Activated CD8-positive, alpha-beta memory T cell treated with anti-CD3 and anti-CD28 coated beads for 36 hours (primary cell): ENCODE measurements at regions not wholly inside any gene's neighbourhood (a gene's known extent, or its start where the extent isn't known, plus 50 kb on each side); places are given as distances from the start of the nearest gene placed in this dataset.

Experiments used
- CTCF ChIA-PET: fragments of 350-600 bp; sonication (Branson Sonifier 250); formaldehyde crosslinking; loops from one replicate; lab custom pipeline; 2021; ENCODE audit warnings: antibody characterized with exemption; lab: Charles Lee
- POLR2A ChIA-PET: fragments of 350-600 bp; sonication (Branson Sonifier 250); formaldehyde crosslinking; loops from one replicate; lab custom pipeline; 2021; ENCODE audit warnings: antibody characterized with exemption; lab: Charles Lee

DNA sequence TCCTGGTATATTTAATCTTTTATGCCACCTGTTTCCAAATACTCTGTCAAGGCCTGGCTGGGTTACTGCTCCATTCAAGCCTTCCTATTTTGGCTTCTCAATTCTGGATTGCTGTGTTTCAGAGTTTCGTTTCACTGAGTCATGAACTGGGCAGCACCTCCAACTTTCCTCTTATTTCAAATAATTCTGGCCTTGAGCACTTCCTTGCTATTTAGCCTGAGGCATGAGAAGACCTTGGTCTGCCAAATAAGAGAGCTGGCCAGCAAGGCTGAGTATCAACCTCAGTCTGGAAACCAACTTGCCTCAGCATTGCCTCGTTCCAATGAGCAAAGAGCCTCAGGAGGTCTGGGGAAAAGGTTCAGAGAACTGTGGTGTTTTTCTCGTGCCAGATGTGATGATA lies 66.6 kb downstream of the TNFAIP3 start:
- POLR2A ChIA-PET: no interaction called here

GRCh38 chr6:137936798-137937197 lies 69.7 kb downstream of the TNFAIP3 start:
- ChIA-PET POLR2A (no interaction called here), CTCF (interaction anchor here (1.0 to 1.9 kb wide), 3 partner anchors 13 to 229 kb away, joined by 3 to 6 read pairs (median 4); no protein-coding TSS in a partner anchor)

More for the DNA sequence above, 66.6 kb downstream of the TNFAIP3 start:
- CTCF ChIA-PET: interaction anchor here (0.7 to 1.4 kb wide), 3 partner anchors 61 to 67 kb away, joined by 3 to 5 read pairs (median 3); partner anchors contain the start of gene TNFAIP3

DNA sequence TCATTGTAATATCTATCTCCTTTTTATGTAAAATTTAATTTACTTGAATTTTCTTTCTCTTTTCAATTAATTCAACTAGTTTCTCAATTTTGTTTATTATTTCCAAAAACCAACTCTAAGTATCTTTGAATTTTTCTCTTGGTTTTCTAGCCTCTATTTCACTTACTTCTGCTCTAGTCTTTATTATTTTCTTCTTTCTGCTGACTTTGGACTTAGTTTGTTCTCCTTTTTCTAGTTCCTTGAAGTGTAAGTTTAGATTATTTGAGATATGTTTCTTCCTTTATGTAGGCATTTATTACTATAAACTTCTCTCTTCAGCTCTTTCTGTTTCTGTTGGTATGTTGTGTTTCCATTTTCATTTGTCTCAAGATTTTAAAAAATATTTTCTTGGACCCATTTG lies 70.8 kb downstream of the TNFAIP3 start:
- CTCF ChIA-PET: interaction anchor here (1.2 kb wide), 1 partner anchor 230 kb away, joined by 4 read pairs; no protein-coding TSS in a partner anchor
- POLR2A ChIA-PET: no interaction called here

- ChIA-PET CTCF (interaction anchor here (0.7 to 3.6 kb wide), 21 partner anchors 11 to 263 kb away, joined by 3 to 37 read pairs (median 4); partner anchors contain the start of gene TNFAIP3), POLR2A (interaction anchor here (1.5 to 3.1 kb wide), 4 partner anchors 55 to 68 kb away, joined by 3 to 12 read pairs (median 8); no protein-coding TSS in a partner anchor)
These were observed 71.8 kb downstream of the TNFAIP3 start for GRCh38 chr6:137938770-137939379.

DNA sequence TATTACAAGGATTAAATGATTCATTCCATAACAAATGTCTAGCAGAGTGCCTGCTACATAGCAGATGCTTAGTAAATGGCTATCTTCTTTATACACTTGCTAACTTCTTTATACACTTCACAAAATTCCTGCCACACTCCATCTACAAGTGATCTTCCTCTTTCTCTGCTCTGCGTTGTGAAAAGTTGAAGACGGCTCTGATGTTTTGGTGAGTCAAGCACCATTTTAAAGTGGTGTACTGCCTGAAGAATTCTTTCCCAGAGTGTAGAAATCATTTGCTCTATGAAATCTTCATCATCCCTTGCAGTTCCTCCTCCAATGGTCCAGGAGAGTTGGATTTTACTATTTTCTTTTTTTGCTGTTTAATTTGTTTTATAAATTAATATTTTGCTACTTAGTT lies 74.9 kb downstream of the TNFAIP3 start:
- ChIA-PET POLR2A (interaction anchor here (1.1 kb wide), 1 partner anchor 71 kb away, joined by 3 read pairs; no protein-coding TSS in a partner anchor), CTCF (no interaction called here)

DNA sequence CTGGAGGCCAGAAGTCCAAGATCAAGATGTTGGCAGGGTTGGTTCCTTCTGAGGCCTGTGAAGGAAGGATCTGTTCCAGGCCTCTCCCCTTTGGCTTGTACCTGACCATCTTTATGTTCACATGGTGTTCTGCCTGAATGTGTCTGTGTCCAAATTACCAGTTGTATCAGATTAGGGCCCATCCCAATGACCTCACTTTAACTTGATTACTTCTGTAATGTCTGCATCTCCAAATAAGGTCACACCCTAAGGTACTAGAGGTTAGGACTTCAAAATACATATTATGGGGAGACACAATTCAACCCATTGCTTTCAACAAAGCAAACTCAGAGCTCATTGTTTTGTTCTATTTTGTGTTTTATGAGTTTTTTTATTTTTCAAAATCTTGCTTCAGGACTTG lies 75.7 kb downstream of the TNFAIP3 start:
- ChIA-PET POLR2A (interaction anchor here (1.1 kb wide), 1 partner anchor 72 kb away, joined by 3 read pairs; no protein-coding TSS in a partner anchor), CTCF (no interaction called here)

- ChIA-PET POLR2A (interaction anchor here (0.8 to 1.0 kb wide), 2 partner anchors 66 to 77 kb away, joined by 3 read pairs; partner anchors contain the start of gene TNFAIP3), CTCF (interaction anchor here (0.7 to 2.5 kb wide), 12 partner anchors 14 to 238 kb away, joined by 3 to 19 read pairs (median 4); no protein-coding TSS in a partner anchor)
These were observed 77.3 kb downstream of the TNFAIP3 start for GRCh38 chr6:137944381-137944780.

- CTCF ChIA-PET: interaction anchor here (0.7 to 2.5 kb wide), 17 partner anchors 10 to 238 kb away, joined by 3 to 19 read pairs (median 4); no protein-coding TSS in a partner anchor
- POLR2A ChIA-PET: interaction anchor here (0.8 to 1.0 kb wide), 2 partner anchors 67 to 78 kb away, joined by 3 read pairs; partner anchors contain the start of gene TNFAIP3
These were observed 77.9 kb downstream of the TNFAIP3 start for GRCh38 chr6:137944793-137945498.

- CTCF ChIA-PET: interaction anchor here (0.9 to 1.4 kb wide), 4 partner anchors 11 to 82 kb away, joined by 3 to 4 read pairs (median 4); no protein-coding TSS in a partner anchor
- POLR2A ChIA-PET: interaction anchor here (1.2 to 1.6 kb wide), 2 partner anchors 9 to 22 kb away, joined by 3 to 4 read pairs; no protein-coding TSS in a partner anchor
These were observed 82.8 kb downstream of the TNFAIP3 start for GRCh38 chr6:137949686-137950390.

DNA sequence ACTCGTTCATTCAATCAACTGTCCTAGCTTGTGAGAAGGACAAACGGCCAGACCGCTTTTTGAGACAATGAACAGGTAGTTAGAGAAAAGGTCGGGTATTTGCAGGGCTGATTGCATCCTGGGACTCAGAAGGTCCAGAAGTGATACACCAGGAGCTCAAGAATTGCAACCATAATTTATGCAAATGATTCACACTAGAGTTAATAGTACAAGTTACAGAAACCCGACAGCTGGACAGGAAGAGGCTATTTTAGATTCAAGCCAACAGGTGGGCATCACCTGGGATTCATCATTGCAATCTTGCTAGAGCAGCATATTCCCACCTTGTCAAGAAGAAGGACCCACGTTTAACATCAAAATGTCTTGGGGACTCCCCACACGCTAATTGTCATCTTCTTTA lies 83.5 kb downstream of the TNFAIP3 start:
- ChIA-PET CTCF (interaction anchor here (1.2 to 1.4 kb wide), 2 partner anchors 11 to 83 kb away, joined by 3 read pairs; no protein-coding TSS in a partner anchor), POLR2A (interaction anchor here (1.2 kb wide), 1 partner anchor 21 kb away, joined by 3 read pairs; no protein-coding TSS in a partner anchor)

DNA sequence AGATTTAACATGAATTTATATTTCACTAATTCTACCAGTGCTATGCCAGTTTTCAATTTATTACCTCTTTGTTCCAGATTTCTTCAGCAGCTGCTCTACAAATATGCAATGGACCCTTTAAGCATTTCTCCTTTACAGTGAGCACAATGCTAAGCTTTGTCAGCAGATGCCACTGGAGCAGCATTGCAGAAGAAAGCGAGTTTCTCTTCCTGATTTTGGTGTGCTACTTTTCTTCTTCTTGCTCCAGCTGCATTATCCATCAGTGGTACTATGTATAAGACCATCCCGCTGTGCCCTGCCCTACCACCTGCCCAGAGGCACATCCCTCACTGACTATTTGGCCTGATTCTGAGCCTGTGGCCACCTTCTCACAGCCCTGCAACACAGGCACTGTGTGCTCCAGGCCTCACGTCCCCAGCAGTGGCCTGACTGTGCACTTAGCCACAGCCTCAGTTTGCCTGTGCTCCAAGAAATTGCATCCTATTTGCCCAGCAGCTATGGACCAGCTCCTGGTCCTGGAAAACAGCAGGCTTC lies 84.1 kb downstream of the TNFAIP3 start:
- ChIA-PET CTCF (interaction anchor here (1.2 kb wide), 1 partner anchor 12 kb away, joined by 3 read pairs; no protein-coding TSS in a partner anchor), POLR2A (no interaction called here)

DNA sequence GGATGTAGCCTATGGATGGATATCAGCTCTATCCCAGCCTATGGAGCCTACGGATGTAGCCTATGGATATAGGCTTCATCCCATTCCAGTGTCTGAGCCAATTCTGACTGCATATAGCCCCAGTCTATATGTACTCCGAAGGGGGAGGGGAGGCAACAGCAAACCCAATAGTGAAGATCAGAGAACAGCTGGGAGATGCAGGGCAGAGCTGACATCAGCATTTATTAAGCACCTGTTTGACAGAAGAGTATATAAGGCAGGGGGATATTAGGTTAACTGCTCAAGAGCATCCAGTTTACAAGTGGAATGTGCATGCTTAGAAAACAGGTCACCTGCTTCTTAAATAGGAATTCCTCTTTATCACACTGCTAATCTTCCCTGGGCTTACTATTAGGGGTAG lies 85.2 kb downstream of the TNFAIP3 start:
- ChIA-PET POLR2A (no interaction called here), CTCF (no interaction called here)

DNA sequence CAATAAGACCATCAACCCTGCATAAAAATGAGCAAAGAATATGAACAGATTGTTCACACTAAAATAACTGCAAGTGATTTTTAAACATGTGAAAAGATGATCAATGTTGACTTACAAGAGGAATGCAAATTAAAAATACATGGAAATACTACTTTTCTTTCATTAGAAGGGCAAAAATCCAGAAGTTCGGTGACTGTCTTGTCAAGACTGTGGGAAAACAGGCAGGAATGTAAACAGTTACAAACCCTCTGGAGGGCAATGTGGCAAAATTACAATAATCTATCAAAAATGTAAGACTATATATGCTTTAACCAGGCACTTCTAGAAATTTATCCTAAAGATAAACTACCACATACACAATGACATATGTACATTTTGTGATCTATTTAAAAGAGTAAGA lies 86.7 kb downstream of the TNFAIP3 start:
- POLR2A ChIA-PET: no interaction called here
- CTCF ChIA-PET: no interaction called here

- POLR2A ChIA-PET: no interaction called here
- CTCF ChIA-PET: interaction anchor here (0.9 kb wide), 1 partner anchor 9 kb away, joined by 3 read pairs; no protein-coding TSS in a partner anchor
These were observed 87.2 kb downstream of the TNFAIP3 start for GRCh38 chr6:137954253-137954652.

GRCh38 chr6:137956098-137956488 lies 89.0 kb downstream of the TNFAIP3 start:
- POLR2A ChIA-PET: interaction anchor here (0.6 kb wide), 2 partner anchors 37 to 258 kb away, joined by 3 read pairs; no protein-coding TSS in a partner anchor
- CTCF ChIA-PET: no interaction called here

- ChIA-PET POLR2A (no interaction called here), CTCF (interaction anchor here (0.5 to 2.4 kb wide), 2 partner anchors 10 to 13 kb away, joined by 3 to 5 read pairs; no protein-coding TSS in a partner anchor)
These were observed 90.4 kb downstream of the TNFAIP3 start for GRCh38 chr6:137957471-137957870.

DNA sequence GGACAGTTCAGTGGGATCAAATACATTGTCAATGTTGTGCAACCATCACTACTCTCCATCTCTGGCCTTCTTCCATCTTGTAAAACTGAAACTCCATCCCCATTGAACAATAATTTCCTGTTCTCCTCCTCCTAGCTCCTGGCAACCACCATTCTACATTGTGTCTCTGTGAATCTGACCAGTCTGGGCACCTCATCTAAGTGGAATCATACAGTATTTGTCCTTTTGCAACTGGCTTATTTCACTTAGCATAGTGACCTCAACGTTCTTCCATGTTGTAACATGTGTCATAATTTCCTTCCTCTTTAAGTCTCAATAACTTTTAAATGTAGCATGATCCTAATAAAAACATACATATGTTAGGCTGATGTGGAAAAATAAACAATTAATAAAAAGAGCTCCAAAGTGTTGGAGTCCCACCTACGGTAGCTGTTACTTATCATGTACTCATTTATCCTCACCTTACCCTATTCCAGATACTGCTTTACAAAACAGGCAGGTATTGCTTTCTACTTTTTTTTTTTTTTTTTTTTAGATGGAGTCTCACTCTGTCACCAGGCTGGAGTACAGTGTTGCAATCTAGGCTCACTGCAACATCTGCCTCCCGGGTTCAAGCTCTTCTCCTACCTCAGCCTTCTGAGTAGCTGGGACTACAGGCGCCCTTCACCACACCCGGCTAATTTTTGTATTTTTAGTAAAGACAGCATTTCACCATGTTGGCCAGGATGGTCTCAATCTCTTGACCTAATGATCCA lies 91.9 kb downstream of the TNFAIP3 start:
- CTCF ChIA-PET: interaction anchor here (1.0 to 2.4 kb wide), 2 partner anchors 9 to 14 kb away, joined by 3 to 5 read pairs; no protein-coding TSS in a partner anchor
- POLR2A ChIA-PET: interaction anchor here (0.8 kb wide), 1 partner anchor 12 kb away, joined by 4 read pairs; no protein-coding TSS in a partner anchor
